ENCODE measurements at regions not wholly inside any gene's neighbourhood (a gene's known extent, or its start where the extent isn't known, plus 50 kb on each side); places are given as distances from the start of the nearest gene placed in this dataset.

GRCh38 chr1:238950784-238951183 is 435.6 kb upstream of the CHRM3 start:
- TF ChIP-seq ZBTB21 (CRISPR knock-in tag; IDR thresholded peaks at IDR 0.05; ENCODE audit: borderline replicate concordance): no peak
- no peak for TF ChIP-seq JUN (CRISPR knock-in tag; IDR thresholded peaks at IDR 0.05)
